WERI-Rb-1 (cell line): ENCODE measurements at regions not wholly inside any gene's neighbourhood (a gene's known extent, or its start where the extent isn't known, plus 50 kb on each side); places are given as distances from the start of the nearest gene placed in this dataset.

ENCODE experiments used
- DNase-seq: peaks from one replicate; pipeline ENCODE4 v3.0.0-alpha.2; 2020
- H3K27ac ChIP-seq: fragments of 250-450 bp; sonication (Bioruptor Pico); 2 replicates; pipeline ENCODE4 v1.5.1; 2020; ENCODE audit warnings: mild to moderate bottlenecking, moderate library complexity
- H3K27me3 ChIP-seq: fragments of 250-450 bp; sonication (Bioruptor Pico); 2 replicates; pipeline ENCODE4 v1.5.1; 2021; ENCODE audit warnings: mild to moderate bottlenecking, low read depth, moderate library complexity; ENCODE audit not compliant: insufficient read depth, severe bottlenecking
- H3K36me3 ChIP-seq: fragments of 250-450 bp; sonication (Bioruptor Pico); 2 replicates; pipeline ENCODE4 v1.5.1; 2020; ENCODE audit warnings: mild to moderate bottlenecking, moderate library complexity
- H3K4me3 ChIP-seq: 2 replicates; pipeline ENCODE4 v1.5.1; 2011; ENCODE audit warnings: low read depth, mild to moderate bottlenecking, control low read depth, low read length
- H3K9me3 ChIP-seq: fragments of 250-450 bp; sonication (Bioruptor Pico); 2 replicates; pipeline ENCODE4 v1.5.1; 2021; ENCODE audit warnings: mild to moderate bottlenecking, moderate library complexity; ENCODE audit not compliant: severe bottlenecking
- TF ChIP-seq, protein P1 (sequence below): IDR thresholded peaks from 2 replicates; pipeline ENCODE4 v1.5.1; 2011; ENCODE audit warnings: low read depth, mild to moderate bottlenecking, control low read depth, inconsistent platforms, low read length

DNA sequence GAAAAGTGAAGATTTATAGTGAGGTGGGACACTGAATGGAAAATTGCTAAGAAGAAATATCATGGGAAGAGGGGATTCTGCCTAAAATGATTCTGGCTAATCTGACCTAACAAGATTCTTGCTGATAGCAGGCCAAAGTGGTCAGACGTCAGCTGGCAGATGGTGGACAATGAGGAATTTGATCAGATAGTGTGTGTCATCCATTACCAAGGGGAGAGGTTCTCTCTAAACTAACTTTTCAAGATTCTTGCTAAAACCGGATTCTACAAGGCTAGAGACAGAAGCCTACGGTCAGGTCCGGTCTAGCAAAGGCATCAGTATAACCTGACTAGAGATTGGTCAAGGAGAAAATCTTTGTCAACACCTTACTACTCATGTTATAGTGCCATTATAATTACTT is 306.0 kb downstream of the ZNF608 start:
- Histone ChIP-seq H3K27me3 (no peaks in the 10 kb centered on the region), H3K27ac (no peak overlapping the region), H3K36me3 (no peaks in the 10 kb centered on the region), H3K9me3 (no peaks in the 10 kb centered on the region), H3K4me3 (no peak overlapping the region)
- DNase-seq = no peak
- TF ChIP-seq, protein P1, sequence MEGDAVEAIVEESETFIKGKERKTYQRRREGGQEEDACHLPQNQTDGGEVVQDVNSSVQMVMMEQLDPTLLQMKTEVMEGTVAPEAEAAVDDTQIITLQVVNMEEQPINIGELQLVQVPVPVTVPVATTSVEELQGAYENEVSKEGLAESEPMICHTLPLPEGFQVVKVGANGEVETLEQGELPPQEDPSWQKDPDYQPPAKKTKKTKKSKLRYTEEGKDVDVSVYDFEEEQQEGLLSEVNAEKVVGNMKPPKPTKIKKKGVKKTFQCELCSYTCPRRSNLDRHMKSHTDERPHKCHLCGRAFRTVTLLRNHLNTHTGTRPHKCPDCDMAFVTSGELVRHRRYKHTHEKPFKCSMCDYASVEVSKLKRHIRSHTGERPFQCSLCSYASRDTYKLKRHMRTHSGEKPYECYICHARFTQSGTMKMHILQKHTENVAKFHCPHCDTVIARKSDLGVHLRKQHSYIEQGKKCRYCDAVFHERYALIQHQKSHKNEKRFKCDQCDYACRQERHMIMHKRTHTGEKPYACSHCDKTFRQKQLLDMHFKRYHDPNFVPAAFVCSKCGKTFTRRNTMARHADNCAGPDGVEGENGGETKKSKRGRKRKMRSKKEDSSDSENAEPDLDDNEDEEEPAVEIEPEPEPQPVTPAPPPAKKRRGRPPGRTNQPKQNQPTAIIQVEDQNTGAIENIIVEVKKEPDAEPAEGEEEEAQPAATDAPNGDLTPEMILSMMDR = no peak

- H3K4me3 ChIP-seq = no peak overlapping the region
- H3K9me3 ChIP-seq = no peaks in the 10 kb centered on the region
- H3K27ac ChIP-seq = no peak overlapping the region
- no peak for DNase-seq
- no peaks in the 10 kb centered on the region for H3K36me3 ChIP-seq
- TF ChIP-seq, protein P1 = no peak
- no peaks in the 10 kb centered on the region for H3K27me3 ChIP-seq
These were observed 306.8 kb downstream of the ZNF608 start for GRCh38 chr5:124439609-124440008.

DNA sequence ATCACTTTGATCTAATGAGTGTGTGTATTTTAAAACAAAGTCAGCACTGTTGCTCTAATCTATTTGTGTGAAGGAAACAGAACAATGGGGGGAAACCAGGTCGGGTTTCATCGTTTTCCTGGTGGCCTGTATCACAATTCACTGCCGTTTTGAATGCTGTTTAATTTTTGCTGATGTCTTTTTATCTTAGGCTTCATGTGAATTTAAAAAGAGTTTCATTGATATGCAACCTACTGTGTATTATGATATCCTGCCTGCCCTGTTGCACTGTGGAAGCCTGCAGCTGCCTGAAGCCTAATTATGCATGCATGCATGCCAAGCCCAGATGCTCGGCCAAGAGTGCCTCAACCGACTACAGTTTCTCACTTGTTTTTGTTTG is 307.5 kb downstream of the ZNF608 start:
- H3K27ac ChIP-seq = no peak overlapping the region
- DNase-seq = no peak
- TF ChIP-seq, protein P1 = no peak
- H3K9me3 ChIP-seq = no peaks in the 10 kb centered on the region
- no peak overlapping the region for H3K4me3 ChIP-seq
- H3K27me3 ChIP-seq = no peaks in the 10 kb centered on the region
- no peaks in the 10 kb centered on the region for H3K36me3 ChIP-seq

- peak; percentile 13 for DNase-seq
- no peaks in the 10 kb centered on the region for H3K36me3 ChIP-seq
- no peaks in the 10 kb centered on the region for H3K27me3 ChIP-seq
- H3K9me3 ChIP-seq = no peaks in the 10 kb centered on the region
- H3K4me3 ChIP-seq = no peak overlapping the region
- H3K27ac ChIP-seq = no peak overlapping the region
- TF ChIP-seq, protein P1 = no peak
These were observed 308.2 kb downstream of the ZNF608 start for GRCh38 chr5:124438026-124438902.

DNA sequence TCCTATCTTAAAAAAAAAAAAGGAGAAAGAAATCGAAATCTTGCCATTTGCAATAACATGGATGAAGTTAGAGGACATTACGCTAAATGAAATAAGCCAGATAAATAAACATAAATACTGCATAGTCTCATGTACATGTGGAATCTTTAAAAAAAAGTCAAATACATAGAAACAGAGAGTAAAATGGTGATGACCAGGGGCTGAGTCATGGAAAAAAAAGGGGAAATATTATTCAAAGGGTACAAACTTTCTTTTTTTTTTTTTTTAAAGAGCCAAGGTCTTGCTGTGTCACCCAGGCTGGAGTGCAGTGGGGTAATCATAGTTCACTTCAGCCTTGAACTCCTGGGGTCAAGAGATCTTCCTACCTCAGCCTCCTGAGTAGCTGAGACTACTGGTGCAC is 310.1 kb downstream of the ZNF608 start:
- TF ChIP-seq, protein P1 = no peak
- no peak overlapping the region for H3K27ac ChIP-seq
- no peaks in the 10 kb centered on the region for H3K27me3 ChIP-seq
- H3K36me3 ChIP-seq = no peaks in the 10 kb centered on the region
- H3K4me3 ChIP-seq = no peak overlapping the region
- no peak for DNase-seq
- H3K9me3 ChIP-seq = no peaks in the 10 kb centered on the region

DNA sequence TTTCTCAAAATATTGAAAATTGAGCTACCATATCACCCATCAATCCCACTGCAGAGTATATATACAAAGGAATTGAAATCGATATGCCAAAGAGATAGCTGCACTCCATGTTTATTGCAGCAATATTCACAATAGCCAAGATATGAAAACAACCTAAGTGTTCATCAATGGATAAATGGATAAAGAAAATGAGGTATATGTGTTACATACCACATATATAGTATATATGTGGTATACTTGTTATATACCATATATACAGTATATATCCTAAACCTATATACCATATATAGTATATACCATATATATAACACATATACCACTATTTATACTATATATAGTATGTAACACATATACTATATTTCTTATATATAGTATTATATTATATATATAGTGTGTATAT is 313.3 kb downstream of the ZNF608 start:
- no peaks in the 10 kb centered on the region for H3K27me3 ChIP-seq
- H3K4me3 ChIP-seq = no peak overlapping the region
- H3K9me3 ChIP-seq = no peaks in the 10 kb centered on the region
- no peaks in the 10 kb centered on the region for H3K36me3 ChIP-seq
- TF ChIP-seq, protein P1 = no peak
- DNase-seq = no peak
- no peak overlapping the region for H3K27ac ChIP-seq
